Mesodermal cell (in vitro differentiated cells): ENCODE measurements at regions not wholly inside any gene's neighbourhood (a gene's known extent, or its start where the extent isn't known, plus 50 kb on each side); places are given as distances from the start of the nearest gene placed in this dataset.

Experiments used
- H3K27ac ChIP-seq: 2 replicates; pipeline ENCODE4 v1.7.0; 2013; ENCODE audit warnings: mild to moderate bottlenecking, low read depth, low read length, moderate library complexity; ENCODE audit not compliant: severe bottlenecking
- H3K36me3 ChIP-seq: 2 replicates; pipeline ENCODE4 v1.7.1; 2013; ENCODE audit warnings: mild to moderate bottlenecking, low read length, moderate library complexity; ENCODE audit not compliant: control insufficient read depth, insufficient read depth
- H3K4me1 ChIP-seq: one replicate; pipeline ENCODE4 v1.7.1; 2013; ENCODE audit warnings: mild to moderate bottlenecking, low read length; ENCODE audit not compliant: insufficient read depth, control insufficient read depth, poor library complexity, severe bottlenecking
- H3K4me3 ChIP-seq: 2 replicates; pipeline ENCODE4 v1.7.0; 2013; ENCODE audit warnings: low read length, control low read depth, mild to moderate bottlenecking; ENCODE audit not compliant: insufficient read depth, poor library complexity, severe bottlenecking; ENCODE audit errors: extremely low read depth
- H3K9me3 ChIP-seq: 2 replicates; pipeline ENCODE4 v1.7.1; 2013; ENCODE audit warnings: mild to moderate bottlenecking, low read length, moderate library complexity; ENCODE audit not compliant: control insufficient read depth
- WGBS, 2 experiments: methylation state at CpG; one replicate each; pipeline ENCODE4 v1.1.5; 2013; ENCODE audit warnings: missing lambda C conversion rate in 2 of 2; ENCODE audit not compliant: insufficient coverage in 2 of 2; 5-methylcytosine and 5-hydroxymethylcytosine counted together

DNA sequence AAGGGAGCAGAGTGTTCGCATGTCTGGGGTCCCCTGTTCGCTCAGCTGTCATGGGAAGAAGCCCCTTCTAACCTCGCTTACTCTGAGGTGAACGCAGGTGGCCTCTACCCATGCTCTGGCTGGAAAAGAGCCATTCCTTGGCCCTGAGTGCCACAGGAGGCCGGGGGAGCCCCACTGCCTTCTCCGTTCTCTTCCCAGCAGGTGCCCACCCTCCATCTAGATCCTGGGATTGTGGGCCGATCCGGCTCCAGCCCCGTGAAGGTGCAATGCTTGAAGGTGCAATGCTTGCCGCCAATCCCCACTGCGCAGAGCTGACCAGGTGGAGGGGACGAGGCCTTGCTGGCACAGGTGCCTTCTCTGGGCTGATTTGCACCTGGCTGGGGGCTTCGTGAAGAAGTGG lies 95.4 kb downstream of the MRPL36 start:
- Histone ChIP-seq H3K36me3 (no peaks in the 10 kb centered on the region), H3K27ac (no peak overlapping the region), H3K4me3 (no peak overlapping the region), H3K4me1 (peaks cover 5% of the 10 kb centered on the region), H3K9me3 (no peaks in the 10 kb centered on the region)
- 90 to 97% methylated on average over 10 to 13 of the region's 13 CpGs for WGBS, 2 experiments

DNA sequence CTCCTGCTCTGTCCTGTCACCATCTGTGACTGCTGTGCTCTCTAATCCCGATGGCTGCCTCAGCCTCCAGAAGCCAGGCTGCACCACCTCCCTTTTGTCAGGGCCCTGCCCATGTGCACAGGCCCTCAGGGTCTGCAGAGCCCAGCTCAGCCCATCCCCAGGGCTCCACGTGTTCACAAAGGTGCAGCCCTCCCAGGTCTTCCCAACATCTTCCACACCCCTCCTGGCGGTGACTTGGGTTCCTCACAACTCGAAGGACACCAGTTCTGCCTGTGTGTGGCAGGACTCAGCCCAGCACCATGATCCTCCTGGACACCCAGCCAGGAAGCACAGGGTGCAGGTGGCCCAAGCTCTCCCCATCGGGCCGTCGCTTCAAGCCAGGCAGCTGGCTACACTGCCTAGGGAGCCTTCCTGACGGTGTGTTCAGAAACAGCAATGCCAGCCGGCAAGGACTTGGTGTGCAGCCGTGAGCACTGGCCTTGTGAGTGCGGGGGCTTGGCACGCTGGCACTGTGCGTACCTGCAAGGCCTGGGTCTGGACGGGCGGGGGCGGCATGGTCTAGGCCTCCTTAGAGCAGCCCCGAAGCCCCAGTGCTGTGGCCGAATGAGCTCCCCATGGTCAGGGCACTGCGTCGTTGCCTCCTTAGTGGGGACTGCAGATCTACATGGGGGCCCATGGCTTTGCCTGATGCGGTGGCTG lies 96.1 kb downstream of the MRPL36 start:
- H3K9me3 ChIP-seq, result no peaks in the 10 kb centered on the region
- H3K4me3 ChIP-seq, result no peak overlapping the region
- no peaks in the 10 kb centered on the region for H3K36me3 ChIP-seq
- H3K27ac ChIP-seq, result no peak overlapping the region
- WGBS, 2 experiments, result 84 to 91% methylated on average over 21 of the region's 21 CpGs
- H3K4me1 ChIP-seq, result peaks cover under 1% of the 10 kb centered on the region

DNA sequence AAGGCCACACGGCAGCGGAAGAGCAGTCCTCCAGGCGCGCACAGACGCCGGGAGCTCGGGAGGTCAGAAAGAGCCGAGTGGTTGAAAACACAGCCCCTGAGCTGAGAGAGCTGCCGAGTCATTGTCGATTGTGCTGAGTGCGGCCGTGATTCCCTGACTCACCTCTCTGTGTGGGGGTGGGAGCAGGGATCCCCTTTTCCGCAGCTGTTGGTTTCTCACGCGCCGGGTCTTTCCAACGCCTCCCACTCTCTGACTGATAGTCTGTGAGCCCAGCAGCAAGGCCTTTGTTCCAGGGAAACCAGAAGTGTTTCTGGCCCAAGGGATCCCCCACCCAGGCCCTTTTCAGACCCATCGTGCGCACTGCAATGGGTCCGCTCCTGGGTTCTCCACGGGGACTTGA lies 97.3 kb downstream of the MRPL36 start:
- Histone ChIP-seq H3K36me3 (no peaks in the 10 kb centered on the region), H3K4me3 (no peak overlapping the region), H3K4me1 (no peaks in the 10 kb centered on the region), H3K27ac (no peak overlapping the region), H3K9me3 (no peaks in the 10 kb centered on the region)
- WGBS, 2 experiments, result 90% methylated on average over 19 to 21 of the region's 21 CpGs

DNA sequence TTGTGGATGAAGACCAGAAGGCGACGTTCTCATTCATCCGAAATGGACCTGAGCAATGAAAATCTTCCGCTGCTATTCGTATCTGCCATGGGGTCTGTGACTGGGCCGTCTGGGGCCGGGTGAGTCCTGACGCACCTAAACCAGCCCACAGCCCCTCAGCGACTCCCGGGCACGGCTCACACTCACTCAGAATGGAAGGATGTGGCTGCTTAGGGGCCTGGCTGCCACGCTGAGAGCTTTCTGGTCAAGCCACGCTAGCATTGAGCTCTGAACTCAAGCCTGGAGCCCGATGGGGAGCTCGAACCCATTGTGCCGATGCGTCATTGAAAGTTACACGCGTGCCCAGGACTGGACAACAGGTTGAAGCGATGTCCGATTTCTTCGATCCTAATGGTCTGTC lies 97.8 kb downstream of the MRPL36 start:
- 93 to 95% methylated on average over 20 to 21 of the region's 22 CpGs for WGBS, 2 experiments
- no peaks in the 10 kb centered on the region for H3K9me3 ChIP-seq
- H3K4me1 ChIP-seq, result no peaks in the 10 kb centered on the region
- no peak overlapping the region for H3K4me3 ChIP-seq
- no peaks in the 10 kb centered on the region for H3K36me3 ChIP-seq
- H3K27ac ChIP-seq, result no peak overlapping the region

DNA sequence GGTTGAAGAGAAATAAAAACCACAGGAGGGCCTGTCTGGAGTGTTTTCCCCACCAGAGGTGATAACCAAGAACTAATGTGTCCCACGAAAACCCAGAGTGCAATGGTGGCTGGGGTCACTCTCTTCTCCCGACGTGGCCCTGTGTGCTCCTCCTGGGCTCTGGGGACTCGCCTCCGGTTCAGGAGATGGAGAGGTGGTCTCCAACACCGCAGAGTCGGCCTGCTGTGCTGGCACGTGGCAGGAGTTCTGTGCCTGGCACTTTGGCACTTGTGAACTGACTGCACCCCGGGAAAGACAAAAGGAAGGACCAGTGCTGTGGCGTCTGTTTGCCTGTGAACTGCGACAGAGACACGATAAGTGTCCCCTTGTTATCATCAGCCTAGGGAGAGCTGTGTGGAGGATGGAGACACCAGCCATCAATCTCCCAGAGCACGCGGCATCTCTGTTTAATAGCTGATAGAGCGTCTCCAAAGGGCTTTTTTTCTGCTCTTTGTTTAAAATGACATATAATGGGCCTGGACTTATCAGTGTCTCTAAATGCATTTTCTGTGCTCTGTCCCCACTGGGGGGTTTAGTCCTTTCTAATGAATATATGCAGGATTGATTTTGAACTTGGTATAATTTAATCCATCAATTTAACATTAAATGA lies 98.3 kb downstream of the MRPL36 start:
- Histone ChIP-seq H3K36me3 (no peaks in the 10 kb centered on the region), H3K4me3 (no peak overlapping the region), H3K9me3 (no peaks in the 10 kb centered on the region), H3K27ac (no peak overlapping the region), H3K4me1 (no peaks in the 10 kb centered on the region)
- 88 to 94% methylated on average over 14 of the region's 15 CpGs for WGBS, 2 experiments

DNA sequence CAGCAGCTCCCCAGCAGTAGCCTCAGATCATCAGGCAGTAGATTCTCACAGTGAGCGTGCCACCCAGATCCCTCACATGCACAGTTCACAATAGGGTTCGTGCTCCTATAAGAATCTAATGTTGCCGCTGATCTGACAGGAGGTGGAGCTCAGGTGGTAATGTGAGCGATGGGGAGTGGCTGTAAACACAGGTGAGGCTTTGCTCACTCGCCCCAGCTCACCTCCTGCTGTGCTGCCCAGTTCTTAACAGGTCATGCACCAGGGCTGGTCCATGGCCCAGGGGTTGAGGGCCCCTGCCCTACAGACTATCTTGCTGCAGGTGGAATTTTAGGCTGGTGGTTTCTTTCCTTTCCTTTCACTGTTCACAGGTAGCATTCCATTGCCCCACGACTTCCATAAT lies 100.2 kb downstream of the MRPL36 start:
- Histone ChIP-seq H3K9me3 (no peaks in the 10 kb centered on the region), H3K4me1 (no peaks in the 10 kb centered on the region), H3K27ac (no peak overlapping the region), H3K4me3 (no peak overlapping the region), H3K36me3 (no peaks in the 10 kb centered on the region)
- WGBS, 2 experiments, result 92 to 94% methylated on average over 4 to 5 of the region's 6 CpGs

DNA sequence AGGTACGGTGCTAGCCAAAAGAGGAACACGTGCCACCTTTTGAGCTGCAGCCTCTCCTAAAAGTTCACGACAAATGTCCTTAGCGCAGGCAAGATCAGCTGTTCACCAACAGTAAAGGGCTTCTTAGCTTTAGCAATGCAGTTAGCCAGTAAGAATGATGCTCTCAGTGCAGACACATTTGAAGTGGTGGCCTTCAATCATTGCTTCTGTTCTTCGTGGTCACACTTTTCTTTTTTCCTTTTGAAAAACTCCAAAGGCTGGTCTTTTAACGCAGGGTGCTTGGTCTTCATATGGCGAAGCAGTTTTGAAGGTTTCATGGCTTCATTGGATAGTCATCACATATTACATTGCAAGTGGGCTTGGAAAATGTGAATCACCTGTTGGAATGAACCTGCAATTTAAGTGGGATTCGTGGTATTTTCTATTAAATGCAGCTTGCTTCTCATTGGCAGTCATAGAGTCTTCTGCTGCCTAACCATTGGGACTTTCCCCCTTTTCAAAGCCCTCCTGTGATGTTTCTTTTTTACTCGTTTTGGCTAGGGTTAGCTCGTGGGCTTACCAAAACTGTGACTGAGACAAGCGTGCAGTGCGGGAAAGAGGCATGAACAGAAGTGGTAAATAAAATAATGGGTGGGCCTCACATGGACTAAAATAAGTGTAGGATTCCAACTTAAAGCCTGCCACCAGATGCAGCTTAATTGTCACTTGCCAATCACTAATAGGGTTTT lies 100.9 kb downstream of the MRPL36 start:
- no peaks in the 10 kb centered on the region for H3K9me3 ChIP-seq
- no peaks in the 10 kb centered on the region for H3K4me1 ChIP-seq
- H3K27ac ChIP-seq, result no peak overlapping the region
- WGBS, 2 experiments, result 88 to 89% methylated on average over 7 to 12 of the region's 12 CpGs
- H3K4me3 ChIP-seq, result no peak overlapping the region
- no peaks in the 10 kb centered on the region for H3K36me3 ChIP-seq

DNA sequence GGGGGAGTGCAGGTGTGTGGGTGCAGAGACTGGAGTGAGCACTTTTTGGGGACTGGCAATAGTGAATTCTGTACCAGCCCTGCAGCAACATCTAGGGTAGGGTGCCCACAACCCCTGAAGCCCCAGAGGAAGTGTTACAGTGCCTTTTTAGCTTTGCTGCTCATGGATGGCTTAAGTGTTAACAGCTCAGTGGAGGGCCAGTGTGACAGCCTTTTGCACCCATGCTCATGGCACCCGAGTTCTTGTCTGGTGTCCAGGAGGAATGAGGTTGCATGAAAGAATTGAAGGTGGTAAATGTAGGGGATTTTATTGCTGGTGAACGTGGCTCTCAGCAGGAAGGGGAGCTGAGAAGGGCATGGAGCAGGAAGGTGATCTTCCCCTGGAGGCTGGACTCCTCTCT lies 107.3 kb downstream of the MRPL36 start:
- 62 to 71% methylated on average over 2 of the region's 2 CpGs for WGBS, 2 experiments
- Histone ChIP-seq H3K4me3 (no peak overlapping the region), H3K27ac (no peak overlapping the region), H3K4me1 (no peaks in the 10 kb centered on the region), H3K36me3 (no peaks in the 10 kb centered on the region), H3K9me3 (no peaks in the 10 kb centered on the region)

DNA sequence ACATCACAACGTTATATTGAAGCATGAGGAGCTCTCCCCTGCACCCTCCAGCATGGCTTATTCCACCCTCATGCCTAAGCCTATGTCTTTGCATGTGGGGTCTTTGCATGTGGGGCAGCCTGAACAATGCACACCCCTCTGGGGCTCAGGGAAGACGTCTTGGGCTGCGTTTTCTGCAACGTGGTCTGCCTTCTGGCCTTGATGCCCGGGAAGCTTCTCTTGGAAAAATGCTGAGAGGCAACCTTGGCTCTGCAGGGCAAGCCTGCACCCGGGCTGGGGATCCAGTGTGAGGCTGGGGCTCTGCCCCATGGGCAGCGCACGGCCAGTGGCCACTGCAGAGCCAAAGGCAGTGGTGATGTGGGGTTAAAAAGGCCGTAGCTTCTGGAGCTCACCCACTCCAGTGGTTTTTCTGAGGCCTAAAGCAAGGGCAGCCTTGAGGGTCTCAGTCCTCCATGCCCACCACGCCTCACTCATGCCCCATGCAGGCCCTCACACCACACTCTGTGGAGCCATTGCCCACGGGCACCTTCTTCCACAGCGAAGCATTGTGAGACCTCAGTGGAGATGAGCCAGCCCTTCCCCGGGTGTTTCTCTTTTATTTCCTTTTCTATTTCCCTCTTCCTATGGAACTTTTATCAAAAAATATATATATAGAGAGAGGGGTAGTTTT lies 112.2 kb downstream of the MRPL36 start:
- Histone ChIP-seq H3K27ac (no peak overlapping the region), H3K9me3 (no peaks in the 10 kb centered on the region), H3K4me1 (no peaks in the 10 kb centered on the region), H3K36me3 (no peaks in the 10 kb centered on the region), H3K4me3 (no peak overlapping the region)
- 88 to 91% methylated on average over 7 to 11 of the region's 13 CpGs for WGBS, 2 experiments

DNA sequence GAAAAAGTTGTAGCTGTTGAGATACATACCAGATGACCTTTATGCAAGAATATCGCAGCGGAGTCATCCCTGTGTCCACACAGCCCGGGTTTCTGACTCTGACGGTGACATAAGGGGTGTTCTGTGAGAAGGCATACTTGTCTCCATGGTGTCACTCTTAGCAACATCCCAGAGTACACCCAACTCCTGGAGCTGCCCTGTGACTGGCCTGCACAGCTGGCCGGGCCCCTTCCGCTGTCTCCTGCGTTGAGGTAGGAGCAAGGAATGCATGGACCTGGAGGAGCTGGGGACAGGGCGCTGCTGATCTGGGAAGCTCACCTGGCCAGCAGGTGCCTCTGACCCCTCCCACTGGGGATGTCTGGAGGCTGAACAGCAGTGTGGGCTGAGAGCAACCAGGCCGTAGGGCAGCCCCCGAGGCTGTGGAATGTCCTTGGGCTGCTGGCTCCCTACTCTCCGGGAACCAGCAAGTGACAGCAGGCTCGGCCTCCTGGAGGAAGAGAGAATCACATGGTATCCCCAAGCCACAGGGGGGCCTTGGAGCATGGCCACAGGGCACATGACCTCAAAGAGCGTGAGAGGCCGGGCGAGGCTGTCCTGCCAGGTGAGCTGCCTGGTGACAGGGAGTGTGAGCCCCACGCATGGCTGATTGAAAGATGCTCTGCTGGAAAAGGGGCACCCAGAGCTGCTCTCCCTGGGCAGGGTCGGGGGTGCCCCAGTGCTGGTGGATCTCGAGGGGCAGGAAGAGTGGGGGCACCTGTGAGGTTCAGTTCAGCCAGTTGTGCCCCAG lies 113.4 kb downstream of the MRPL36 start:
- Histone ChIP-seq H3K27ac (no peak overlapping the region), H3K4me3 (no peak overlapping the region), H3K36me3 (no peaks in the 10 kb centered on the region), H3K9me3 (no peaks in the 10 kb centered on the region), H3K4me1 (no peaks in the 10 kb centered on the region)
- 79 to 92% methylated on average over 9 to 13 of the region's 18 CpGs for WGBS, 2 experiments
